Gastrocnemius medialis (tissue), 4 donors: ENCODE measurements at regions not wholly inside any gene's neighbourhood (a gene's known extent, or its start where the extent isn't known, plus 50 kb on each side); places are given as distances from the start of the nearest gene placed in this dataset.

Experiments
- POLR2A ChIP-seq, 2 donors: fragments of 450-650 bp; IDR thresholded peaks; one replicate each; pipeline ENCODE4 v1.6.1; 2017; ENCODE audit warnings: antibody characterized with exemption in 2 of 2, mild to moderate bottlenecking in 2 of 2, moderate library complexity in 2 of 2
- TF ChIP-seq, protein P1 (sequence below), 5 experiments: fragments of 450-650 bp in 3 of 5; fragments of 200-600 bp in 2 of 5; sonication (generic) in 2 of 5; IDR thresholded peaks in 4 of 5; conservative IDR thresholded peaks in 1 of 5; 1 replicate in 4 of 5; 2 replicates in 1 of 5; pipeline ENCODE4 v1.5.1; 2016 to 2019; ENCODE audit warnings: antibody characterized with exemption in 5 of 5, mild to moderate bottlenecking in 3 of 5, moderate library complexity in 3 of 5

DNA sequence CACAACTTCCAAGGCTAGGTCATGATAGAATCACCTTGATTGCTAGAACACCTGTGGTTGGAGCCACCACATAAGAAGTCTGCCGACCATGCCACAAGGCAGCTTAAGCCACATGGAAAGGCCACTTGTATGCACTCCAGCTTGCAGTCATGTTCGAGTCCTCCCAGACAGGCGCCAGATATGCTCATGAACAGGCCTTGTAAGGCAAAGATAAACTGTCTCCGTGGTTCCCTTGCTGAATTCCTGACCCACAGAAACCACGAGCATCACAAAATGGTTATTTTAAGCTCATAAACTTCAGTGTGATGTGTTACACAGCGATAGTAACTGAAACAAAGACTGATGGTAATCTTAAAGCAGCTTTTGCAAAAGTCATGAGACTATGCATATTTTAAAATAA, 188.4 kb upstream of the DAPK1 start:
- TF ChIP-seq, protein P1, sequence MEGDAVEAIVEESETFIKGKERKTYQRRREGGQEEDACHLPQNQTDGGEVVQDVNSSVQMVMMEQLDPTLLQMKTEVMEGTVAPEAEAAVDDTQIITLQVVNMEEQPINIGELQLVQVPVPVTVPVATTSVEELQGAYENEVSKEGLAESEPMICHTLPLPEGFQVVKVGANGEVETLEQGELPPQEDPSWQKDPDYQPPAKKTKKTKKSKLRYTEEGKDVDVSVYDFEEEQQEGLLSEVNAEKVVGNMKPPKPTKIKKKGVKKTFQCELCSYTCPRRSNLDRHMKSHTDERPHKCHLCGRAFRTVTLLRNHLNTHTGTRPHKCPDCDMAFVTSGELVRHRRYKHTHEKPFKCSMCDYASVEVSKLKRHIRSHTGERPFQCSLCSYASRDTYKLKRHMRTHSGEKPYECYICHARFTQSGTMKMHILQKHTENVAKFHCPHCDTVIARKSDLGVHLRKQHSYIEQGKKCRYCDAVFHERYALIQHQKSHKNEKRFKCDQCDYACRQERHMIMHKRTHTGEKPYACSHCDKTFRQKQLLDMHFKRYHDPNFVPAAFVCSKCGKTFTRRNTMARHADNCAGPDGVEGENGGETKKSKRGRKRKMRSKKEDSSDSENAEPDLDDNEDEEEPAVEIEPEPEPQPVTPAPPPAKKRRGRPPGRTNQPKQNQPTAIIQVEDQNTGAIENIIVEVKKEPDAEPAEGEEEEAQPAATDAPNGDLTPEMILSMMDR (IDR thresholded peaks at IDR 0.05 in 4 of 5, conservative IDR thresholded peaks at IDR 0.05 in 1 of 5) = no peak
- TF ChIP-seq POLR2A (IDR thresholded peaks at IDR 0.05) = no peak
